AG04450 (cell line): ENCODE measurements at regions not wholly inside any gene's neighbourhood (a gene's known extent, or its start where the extent isn't known, plus 50 kb on each side); places are given as distances from the start of the nearest gene placed in this dataset.

Experiments
- CTCF ChIA-PET: fragments of 300-600, 350-600 bp; formaldehyde crosslinking; extraction: SDS; loops from one replicate; lab custom pipeline; 2022; ENCODE audit warnings: antibody characterized with exemption, inconsistent platforms; lab: Charles Lee
- POLR2A ChIA-PET: fragments of 350-600 bp; formaldehyde crosslinking; extraction: SDS; loops from one replicate; lab custom pipeline; 2021; ENCODE audit warnings: antibody characterized with exemption, inconsistent platforms; lab: Yijun Ruan, JAX
- DNase-seq: peaks from one replicate; pipeline ENCODE4 v3.0.0-alpha.2; 2011; ENCODE audit warnings: low read depth, low spot score
- H3K27ac ChIP-seq: one replicate; pipeline ENCODE4 v1.5.1; 2012; ENCODE audit warnings: low read depth, low read length, control low read depth
- H3K27me3 ChIP-seq: one replicate; pipeline ENCODE4 v1.6.0; 2012; ENCODE audit warnings: low read length; ENCODE audit not compliant: control insufficient read depth, insufficient read depth
- H3K4me3 ChIP-seq: 2 replicates; pipeline ENCODE4 v1.5.1; 2011; ENCODE audit warnings: mild to moderate bottlenecking, low read depth, low read length, control low read depth
- H3K9me3 ChIP-seq: 2 replicates; pipeline ENCODE4 v1.5.1; 2012; ENCODE audit warnings: low read length; ENCODE audit not compliant: control insufficient read depth, insufficient read depth
- TF ChIP-seq, protein P1 (sequence below): IDR thresholded peaks from 2 replicates; pipeline ENCODE4 v1.5.1; 2011; ENCODE audit warnings: low read depth, low read length, control low read depth, inconsistent platforms

DNA sequence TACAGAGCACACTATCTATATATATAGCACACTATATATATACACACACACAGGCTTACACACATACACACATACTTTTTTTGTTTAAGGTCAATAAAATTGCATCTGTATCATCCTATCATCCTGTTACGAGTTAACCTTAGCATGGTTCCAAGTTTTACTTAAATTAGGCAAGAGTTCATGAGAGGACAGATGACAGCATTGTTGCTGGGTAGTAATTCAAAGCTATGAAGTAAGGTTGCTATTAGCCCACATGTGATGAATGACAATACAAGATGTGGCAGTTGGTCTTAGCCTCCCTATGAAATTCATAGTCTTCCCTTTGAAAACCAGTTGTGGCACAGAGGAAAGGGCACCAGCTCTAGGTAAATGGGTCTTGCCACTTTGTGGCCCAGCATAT lies 438.1 kb downstream of the ACTL7B start:
- TF ChIP-seq, protein P1, sequence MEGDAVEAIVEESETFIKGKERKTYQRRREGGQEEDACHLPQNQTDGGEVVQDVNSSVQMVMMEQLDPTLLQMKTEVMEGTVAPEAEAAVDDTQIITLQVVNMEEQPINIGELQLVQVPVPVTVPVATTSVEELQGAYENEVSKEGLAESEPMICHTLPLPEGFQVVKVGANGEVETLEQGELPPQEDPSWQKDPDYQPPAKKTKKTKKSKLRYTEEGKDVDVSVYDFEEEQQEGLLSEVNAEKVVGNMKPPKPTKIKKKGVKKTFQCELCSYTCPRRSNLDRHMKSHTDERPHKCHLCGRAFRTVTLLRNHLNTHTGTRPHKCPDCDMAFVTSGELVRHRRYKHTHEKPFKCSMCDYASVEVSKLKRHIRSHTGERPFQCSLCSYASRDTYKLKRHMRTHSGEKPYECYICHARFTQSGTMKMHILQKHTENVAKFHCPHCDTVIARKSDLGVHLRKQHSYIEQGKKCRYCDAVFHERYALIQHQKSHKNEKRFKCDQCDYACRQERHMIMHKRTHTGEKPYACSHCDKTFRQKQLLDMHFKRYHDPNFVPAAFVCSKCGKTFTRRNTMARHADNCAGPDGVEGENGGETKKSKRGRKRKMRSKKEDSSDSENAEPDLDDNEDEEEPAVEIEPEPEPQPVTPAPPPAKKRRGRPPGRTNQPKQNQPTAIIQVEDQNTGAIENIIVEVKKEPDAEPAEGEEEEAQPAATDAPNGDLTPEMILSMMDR = no peak
- no peak overlapping the region for H3K4me3 ChIP-seq
- 0 out of 2 replicates have a peak, but pooled peaks cover 1% of the 10 kb centered on the region for H3K9me3 ChIP-seq
- H3K27me3 ChIP-seq = no peaks in the 10 kb centered on the region
- ChIA-PET POLR2A (no interaction called here), CTCF (no interaction called here)
- no peak overlapping the region for H3K27ac ChIP-seq
- no peak for DNase-seq

DNA sequence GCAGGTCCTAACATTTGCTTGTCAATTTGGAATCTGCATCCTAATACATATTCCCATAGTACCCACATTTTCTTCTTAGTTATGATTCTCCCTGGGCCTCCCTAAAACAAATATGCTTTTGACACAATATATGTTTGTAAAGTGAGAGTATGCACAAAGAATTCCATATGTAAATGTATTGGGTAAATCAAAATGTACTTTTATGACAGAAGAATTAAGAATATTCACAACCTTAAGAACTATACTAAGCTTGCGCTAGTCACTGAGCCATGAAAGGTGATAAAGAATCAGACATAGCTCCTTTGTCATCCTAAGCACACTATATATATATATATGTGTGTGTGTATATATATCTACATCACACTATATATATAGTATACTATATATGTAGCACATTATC lies 438.5 kb downstream of the ACTL7B start:
- H3K9me3 ChIP-seq = 0 out of 2 replicates have a peak, but pooled peaks cover 2% of the 10 kb centered on the region
- ChIA-PET POLR2A (no interaction called here), CTCF (no interaction called here)
- no peak overlapping the region for H3K4me3 ChIP-seq
- no peak for DNase-seq
- TF ChIP-seq, protein P1 = no peak
- no peak overlapping the region for H3K27ac ChIP-seq
- H3K27me3 ChIP-seq = no peaks in the 10 kb centered on the region

DNA sequence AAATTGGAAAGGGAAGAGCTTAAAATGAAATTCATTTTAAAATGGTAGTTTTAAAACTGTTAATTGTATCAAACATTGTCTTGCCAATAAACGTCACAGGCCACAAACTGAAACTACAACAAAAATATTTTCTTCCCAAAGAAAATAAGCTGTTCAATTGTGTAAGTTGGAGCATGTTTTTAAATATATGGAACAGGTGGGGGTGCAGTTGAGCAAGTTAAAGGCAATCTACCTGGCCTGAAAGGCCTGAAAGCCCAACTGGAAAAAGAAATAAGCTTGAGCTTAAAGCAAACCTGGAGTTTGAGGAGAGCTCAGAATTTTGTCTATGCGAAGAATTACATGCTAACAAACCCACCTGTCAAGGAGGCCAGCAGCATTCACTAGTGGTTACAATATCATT lies 439.5 kb downstream of the ACTL7B start:
- Histone ChIP-seq H3K27ac (no peak overlapping the region), H3K27me3 (no peaks in the 10 kb centered on the region), H3K9me3 (0 out of 2 replicates have a peak, but pooled peaks cover 2% of the 10 kb centered on the region), H3K4me3 (no peak overlapping the region)
- DNase-seq = no peak
- TF ChIP-seq, protein P1 = no peak
- POLR2A ChIA-PET = no interaction called here
- CTCF ChIA-PET = interaction anchor here (0.6 to 3.6 kb wide), 4 partner anchors 17 to 243 kb away, joined by 3 to 18 read pairs (median 3); no protein-coding TSS in a partner anchor

DNA sequence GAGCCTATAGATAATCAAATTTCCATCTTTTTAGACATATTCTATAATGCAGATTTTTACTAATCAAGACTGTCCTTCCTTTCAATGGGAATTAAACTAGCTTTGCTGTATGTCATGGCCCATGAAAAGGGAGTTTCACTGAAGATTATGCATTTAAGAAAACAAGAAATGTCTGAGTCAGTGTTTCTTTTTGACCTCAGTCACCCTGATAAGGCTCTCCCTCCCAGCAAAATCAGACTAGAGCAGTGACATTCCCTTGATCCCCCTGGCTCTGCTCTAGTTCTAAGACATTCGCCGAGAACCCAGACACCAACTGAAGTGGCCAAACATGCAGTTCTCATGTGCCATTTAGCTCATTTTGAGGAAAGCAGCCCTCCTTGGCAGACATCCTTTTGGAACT lies 442.0 kb downstream of the ACTL7B start:
- no peak for DNase-seq
- CTCF ChIA-PET = interaction anchor here (0.6 to 3.6 kb wide), 4 partner anchors 11 to 851 kb away, joined by 3 to 18 read pairs (median 3); no protein-coding TSS in a partner anchor

DNA sequence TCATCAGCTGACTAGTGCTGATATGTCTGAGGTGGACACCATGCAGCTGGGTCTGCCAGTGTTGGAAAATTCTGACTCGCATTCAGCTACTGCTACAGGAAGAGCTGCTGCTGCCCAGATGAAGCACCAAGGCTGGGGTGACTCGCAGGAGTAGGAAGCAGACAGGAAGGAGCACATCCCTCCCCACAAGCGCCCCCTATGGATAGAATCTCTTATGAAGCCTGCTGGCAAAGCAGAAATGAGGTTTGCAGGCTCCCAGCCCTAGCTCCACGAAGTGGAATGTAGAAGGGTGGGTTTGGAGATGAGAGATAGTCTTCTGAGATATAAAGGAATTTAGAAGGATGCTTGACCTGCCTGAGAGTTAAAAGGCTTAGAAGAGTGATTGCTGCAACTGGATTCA lies 443.0 kb downstream of the ACTL7B start:
- CTCF ChIA-PET = no interaction called here
- Histone ChIP-seq H3K4me3 (no peak overlapping the region), H3K27ac (no peak overlapping the region), H3K9me3 (0 out of 2 replicates have a peak, but pooled peaks cover 2% of the 10 kb centered on the region), H3K27me3 (no peaks in the 10 kb centered on the region)
- no peak for DNase-seq
- POLR2A ChIA-PET = no interaction called here
- TF ChIP-seq, protein P1 = no peak

More for the DNA sequence above, 442.0 kb downstream of the ACTL7B start:
- Histone ChIP-seq H3K27me3 (no peaks in the 10 kb centered on the region), H3K9me3 (0 out of 2 replicates have a peak, but pooled peaks cover 2% of the 10 kb centered on the region), H3K27ac (no peak overlapping the region), H3K4me3 (no peak overlapping the region)
- POLR2A ChIA-PET = no interaction called here
- TF ChIP-seq, protein P1 = no peak
